ENCODE measurements at regions not wholly inside any gene's neighbourhood (a gene's known extent, or its start where the extent isn't known, plus 50 kb on each side); places are given as distances from the start of the nearest gene placed in this dataset.
"Not testable (repeated sequence)": the region's sequence is repeated elsewhere in the genome, so short reads cannot be mapped to it uniquely, and the experiment has no call there.

DNA sequence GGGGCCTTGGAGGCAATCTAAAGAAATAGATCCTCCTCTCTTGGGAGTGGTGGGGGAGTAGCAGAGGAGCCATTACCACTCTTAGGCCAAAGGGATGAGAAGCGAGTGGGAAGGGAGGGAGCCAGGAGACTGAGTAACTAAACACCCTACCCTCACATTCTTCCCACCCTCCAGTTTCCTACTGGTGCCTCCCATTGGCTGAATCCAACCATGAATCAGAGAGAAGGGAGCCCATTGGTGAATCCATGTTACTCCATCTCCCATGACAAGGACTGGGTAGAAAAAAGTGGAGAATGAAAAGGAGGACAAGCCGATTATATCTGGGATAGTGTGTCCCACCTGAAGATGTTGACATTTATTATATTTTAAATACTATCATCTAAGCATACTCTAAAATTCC, 76.8 kb upstream of the LHX5 start:
- no peak for TF ChIP-seq ZNF274 (IDR thresholded peaks at IDR 0.05; ENCODE audit: low read depth, low read length)
- H3K4me3 ChIP-seq (ENCODE audit: low read length) = no peak overlapping the region

DNA sequence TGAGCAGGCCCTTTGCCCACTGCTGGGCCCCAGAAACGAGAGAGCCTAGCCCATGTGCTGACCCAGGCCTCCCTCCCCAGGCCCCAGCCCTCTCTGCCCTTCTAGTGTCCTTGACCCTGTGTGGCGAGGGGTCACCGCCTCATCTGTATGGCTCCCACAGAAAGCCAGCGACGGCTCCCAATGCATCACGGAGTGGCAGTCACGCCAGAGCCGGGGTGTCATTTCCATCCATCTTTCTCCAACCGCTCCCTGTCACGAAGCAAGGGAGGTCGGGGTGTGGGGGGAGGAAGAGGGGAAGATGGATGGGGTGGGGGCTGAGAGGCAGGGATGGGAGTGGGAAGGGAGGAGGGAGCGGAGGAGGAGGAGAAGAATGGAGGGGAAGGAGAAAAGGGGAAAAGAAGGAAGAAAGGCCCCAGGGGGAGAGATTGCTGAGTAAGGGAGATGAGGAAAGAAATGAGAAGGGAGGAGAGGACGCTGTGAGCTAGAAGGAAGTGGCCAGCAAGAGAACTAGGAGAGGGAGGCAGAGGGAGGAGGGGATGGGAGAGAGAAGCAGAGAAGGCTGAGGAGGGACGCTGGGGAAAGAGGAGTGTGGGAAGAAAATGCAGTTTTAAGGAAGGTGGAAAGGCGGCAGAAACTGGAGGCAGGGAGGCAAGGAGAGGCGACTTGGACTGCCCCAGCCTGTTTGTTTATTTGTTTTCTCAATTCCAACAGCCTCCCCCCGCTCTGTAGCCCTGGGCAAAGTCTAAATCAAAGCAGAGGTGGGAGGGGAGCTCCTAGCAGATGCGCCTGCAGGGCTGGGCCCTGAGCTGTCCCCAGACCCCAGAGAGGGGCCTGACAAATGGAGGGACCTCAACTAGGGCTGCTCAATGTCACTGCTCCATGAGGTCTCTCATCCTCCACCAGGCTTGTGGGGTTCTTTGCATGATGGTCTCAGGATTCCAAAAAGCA, 75.5 kb upstream of the LHX5 start:
- H3K4me3 ChIP-seq (ENCODE audit: low read length) = no peak overlapping the region
- TF ChIP-seq ZNF274 (IDR thresholded peaks at IDR 0.05; ENCODE audit: low read depth, low read length) = no peak

DNA sequence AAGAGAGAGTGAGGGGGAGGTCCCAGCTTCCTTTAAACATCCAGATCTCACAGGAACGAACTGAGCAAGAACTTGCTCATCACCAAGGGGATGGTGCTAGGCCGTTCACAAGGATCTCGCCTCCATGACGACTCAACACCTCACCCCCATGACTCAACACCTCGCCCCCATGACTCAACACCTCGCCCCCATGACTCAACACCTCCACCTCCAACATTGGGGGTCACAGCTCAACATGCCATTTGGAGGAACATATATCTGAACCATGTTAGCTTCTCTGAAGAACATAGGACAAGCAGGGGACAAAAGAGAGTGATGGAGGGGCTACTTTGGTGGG, 66.0 kb upstream of the LHX5 start:
- no peak for TF ChIP-seq ZNF274 (IDR thresholded peaks at IDR 0.05; ENCODE audit: low read depth, low read length)
- H3K4me3 ChIP-seq (ENCODE audit: low read length) = no peak overlapping the region

DNA sequence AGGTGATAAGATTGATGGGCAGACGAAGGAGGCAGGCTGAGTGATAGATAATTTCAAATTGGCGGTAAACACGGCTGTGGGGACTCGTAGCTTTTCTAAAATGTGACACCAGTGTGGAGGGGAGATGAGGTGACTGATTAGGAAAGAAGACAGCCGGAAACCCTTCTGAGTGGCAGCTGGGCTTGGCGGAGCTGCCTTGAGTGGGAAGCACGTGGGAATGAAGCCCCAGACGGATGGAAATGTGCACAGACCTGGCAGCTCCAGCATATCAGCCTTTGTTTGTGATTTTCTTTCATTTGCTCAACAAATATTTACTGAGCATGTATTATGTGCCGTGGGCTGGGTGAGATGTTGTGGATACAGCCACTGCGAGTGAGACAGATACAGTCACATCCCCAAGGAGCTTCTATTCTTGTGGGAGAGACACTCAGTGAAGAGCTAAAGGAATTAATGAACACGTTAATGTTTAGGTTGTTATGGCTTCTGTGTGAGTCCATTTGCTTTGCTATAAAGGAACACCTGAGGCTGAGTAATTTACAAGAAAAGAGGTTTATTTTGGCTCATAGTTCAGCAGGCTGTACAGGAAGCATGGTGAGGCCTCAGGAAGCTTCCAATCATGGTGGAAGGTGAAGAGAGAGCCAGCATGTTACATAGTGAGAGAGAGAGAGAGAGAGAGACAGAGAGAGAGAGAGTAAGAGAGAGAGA, 65.5 kb upstream of the LHX5 start:
- H3K4me3 ChIP-seq (ENCODE audit: low read length) = no peak overlapping the region
- no peak for TF ChIP-seq ZNF274 (IDR thresholded peaks at IDR 0.05; ENCODE audit: low read depth, low read length)

DNA sequence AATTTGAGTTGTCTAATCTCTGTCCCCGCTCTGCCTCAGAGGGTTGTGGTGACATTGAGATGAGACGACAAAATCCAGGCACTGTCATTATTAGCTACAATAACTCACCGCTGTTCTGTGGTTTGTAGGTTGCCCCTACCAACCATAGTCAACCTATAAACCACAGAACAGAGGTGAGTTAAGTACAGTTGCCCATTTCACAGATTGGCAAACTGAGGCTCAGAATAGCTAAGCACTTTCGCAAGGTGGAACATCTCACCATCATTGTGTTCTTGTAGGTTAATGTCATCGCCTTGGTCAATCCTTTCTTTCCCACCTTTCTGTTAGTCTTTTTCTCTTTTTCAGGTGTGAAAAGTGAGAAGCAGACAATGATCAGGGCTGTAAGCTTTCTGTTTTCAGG, 63.4 kb upstream of the LHX5 start:
- TF ChIP-seq ZNF274 (IDR thresholded peaks at IDR 0.05; ENCODE audit: low read depth, low read length) = no peak
- no peak overlapping the region for H3K4me3 ChIP-seq (ENCODE audit: low read length)

DNA sequence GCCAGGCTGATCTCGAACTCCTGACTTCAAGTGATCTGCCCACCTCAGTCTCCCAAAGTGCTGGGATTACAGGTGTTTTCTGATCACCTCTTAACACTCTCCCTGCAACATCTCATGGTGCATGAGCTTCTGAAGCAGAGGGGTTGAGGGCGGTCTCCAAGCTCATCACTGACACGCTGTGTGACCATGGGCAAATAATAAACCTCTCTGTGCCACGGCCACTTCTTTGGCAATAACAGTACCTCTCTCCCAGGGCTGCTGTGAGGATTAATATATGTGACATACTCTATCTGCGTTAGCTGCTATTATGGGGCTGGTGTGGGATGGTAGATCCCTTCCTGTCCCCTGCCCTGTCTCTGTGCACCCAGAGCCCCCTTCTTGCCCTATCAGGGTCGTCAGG, 62.9 kb upstream of the LHX5 start:
- no peak for TF ChIP-seq ZNF274 (IDR thresholded peaks at IDR 0.05; ENCODE audit: low read depth, low read length)
- no peak overlapping the region for H3K4me3 ChIP-seq (ENCODE audit: low read length)

DNA sequence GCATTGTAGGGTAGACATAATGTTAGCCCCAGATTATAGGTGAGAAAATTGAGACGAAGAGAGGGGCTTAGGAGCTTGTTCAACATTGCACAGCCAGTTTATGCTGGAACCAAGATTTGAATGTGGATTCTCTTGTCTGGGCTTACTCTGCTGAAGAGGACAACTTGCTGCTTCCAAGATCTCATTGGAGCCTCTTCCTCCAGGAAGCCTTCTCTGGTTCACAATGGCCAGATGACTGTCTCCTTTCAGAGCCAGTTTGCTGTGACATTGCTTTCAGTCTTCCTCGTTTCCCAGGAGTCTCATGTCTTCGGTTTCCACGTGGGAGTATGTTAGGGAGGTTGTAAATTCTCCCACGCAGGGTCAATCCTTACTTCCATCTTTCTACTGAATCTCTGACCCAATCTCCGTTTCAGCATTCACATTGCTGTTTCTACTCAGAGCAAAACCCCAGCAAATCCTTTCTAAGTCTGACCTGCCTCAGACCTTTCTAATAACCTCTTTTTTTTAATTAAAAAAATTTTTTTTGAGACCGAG, 62.2 kb upstream of the LHX5 start:
- no peak overlapping the region for H3K4me3 ChIP-seq (ENCODE audit: low read length)
- no peak for TF ChIP-seq ZNF274 (IDR thresholded peaks at IDR 0.05; ENCODE audit: low read depth, low read length)

DNA sequence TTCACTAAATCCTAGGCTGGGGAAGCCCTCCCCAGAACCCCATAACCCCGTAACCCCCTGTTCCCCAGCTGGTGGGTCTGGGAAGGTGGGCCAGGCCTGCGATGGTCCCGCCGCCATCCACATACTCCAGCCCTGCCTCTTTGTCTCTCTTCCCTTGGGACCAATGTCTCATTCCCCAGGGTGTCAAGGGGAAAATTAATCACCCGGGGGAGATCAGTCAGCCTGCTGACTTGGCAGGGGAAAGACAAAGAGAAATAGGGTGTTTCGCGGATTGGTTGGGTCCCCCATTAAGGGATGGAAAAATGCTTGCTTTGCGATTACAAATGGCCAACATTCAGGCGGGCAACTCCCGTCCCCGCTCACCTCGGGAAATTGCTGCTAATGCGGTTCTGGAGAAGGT, 60.6 kb upstream of the LHX5 start:
- H3K4me3 ChIP-seq (ENCODE audit: low read length) = no peak overlapping the region
- TF ChIP-seq ZNF274 (IDR thresholded peaks at IDR 0.05; ENCODE audit: low read depth, low read length) = no peak

DNA sequence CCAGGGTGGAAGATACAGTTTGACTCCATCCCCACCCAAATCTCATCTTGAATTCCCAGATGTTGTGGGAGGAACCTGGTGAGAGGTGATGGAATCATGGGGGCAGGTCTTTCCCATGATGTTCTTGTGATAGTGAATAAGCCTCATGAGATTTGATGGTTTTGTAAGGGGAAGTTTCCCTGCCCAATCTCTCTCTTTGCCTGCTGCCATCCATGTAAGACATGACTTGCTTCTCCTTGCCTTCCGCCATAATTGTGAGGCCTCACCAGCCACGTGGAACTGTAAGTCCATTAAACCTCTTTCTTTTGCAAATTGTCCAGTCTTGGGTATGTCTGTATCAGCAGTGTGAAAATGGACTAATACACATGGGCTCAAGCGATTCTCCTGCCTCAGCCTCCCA, 59.4 kb upstream of the LHX5 start:
- not testable (repeated sequence) for H3K4me3 ChIP-seq (ENCODE audit: low read length)

DNA sequence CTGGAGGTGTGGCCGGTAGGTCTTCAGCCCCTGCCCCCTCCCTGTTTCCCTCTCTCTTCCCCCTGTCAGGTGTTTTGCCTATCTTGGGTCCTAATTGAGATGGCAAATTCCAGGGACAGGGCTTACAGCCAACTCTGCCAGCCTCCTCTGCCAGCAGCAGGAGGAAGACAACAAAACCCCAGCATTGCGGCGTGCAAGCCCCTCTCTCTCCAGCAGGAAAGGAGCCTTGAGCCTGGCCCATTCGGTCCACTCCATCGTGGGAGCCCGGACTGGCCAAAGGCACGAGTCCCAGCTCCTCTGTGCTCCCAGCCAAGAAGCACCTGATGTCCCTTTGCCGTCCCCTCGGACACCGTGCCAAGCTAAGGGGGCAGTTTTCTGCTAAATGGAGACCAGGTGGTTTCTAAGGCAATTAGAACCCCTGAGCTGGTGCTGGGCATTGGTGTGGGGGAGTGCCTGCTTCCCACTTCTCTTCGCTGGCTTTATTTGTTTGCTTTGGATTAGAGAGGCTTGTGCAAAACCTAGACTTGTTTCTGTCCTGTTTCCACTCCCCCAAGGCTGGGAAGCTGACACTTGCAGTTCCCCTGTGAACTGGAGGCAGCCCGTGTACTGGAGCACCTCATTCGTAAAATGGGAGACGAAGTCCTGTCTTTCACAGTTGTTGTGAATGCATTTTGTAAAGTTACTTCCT, 57.1 kb upstream of the LHX5 start:
- H3K4me3 ChIP-seq (ENCODE audit: low read length) = no peak overlapping the region
- no peak for TF ChIP-seq ZNF274 (IDR thresholded peaks at IDR 0.05; ENCODE audit: low read depth, low read length)

DNA sequence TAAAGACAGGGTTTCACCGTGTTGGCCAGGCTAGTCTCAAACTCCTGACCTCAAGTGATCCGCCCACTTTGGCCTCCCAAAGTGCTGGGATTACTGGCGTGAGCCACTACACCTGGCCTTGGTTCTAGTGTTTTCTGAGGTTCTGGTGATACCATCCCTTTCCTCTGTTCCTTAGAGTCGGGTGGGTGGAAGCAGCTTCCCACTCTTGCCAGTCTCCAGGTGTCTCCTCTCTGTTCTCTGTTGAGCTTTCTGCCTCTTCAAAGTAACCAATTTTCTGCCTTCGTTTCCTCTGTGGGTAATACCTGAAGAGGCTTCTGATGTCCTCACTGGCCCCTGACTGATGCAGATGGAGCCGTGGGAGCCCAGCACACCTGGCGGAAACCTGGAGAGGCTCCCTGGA, 53.4 kb upstream of the LHX5 start:
- no peak for TF ChIP-seq ZNF274 (IDR thresholded peaks at IDR 0.05; ENCODE audit: low read depth, low read length)
- no peak overlapping the region for H3K4me3 ChIP-seq (ENCODE audit: low read length)

DNA sequence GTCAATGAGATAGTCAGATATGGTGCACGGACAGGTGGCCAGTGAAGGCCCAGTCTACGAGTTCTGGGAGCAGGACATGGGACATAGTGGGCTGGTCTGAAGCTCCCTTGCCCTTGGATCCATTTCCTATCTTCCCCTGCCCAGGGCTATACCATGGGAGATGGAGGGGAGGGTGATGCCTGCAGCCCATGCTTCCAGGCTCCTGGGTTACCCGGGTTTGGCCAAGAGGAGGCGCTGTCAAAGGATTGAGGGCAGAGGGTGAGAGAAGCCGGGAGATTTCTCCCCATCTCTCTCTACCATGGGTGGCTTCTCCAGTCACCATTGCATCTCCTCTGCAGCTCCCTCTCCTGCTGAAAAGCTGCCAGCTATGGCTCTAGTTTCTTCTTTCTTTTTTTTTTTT, 52.8 kb upstream of the LHX5 start:
- no peak overlapping the region for H3K4me3 ChIP-seq (ENCODE audit: low read length)
- TF ChIP-seq ZNF274 (IDR thresholded peaks at IDR 0.05; ENCODE audit: low read depth, low read length) = no peak

DNA sequence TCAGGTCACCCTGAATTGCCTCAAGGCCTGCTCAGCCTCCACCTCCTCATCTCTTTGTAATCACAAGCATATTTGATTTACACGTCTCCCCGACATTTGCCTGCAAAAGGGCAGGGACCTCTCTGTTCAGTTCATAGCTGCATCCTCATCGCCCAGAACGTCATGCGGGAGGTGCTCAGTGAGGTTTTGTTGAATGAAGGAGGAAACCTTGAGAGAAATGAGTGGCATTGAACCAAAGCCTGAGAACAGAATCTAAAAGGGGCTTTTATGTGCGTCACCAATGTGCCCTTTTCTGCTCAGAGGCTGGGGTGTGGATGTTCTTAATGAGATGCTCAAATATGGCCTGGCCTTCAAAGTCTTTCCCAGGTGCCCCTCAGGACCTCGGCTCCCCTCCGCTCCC, 50.0 kb upstream of the LHX5 start:
- TF ChIP-seq ZNF274 (IDR thresholded peaks at IDR 0.05; ENCODE audit: low read depth, low read length) = no peak

More for the DNA sequence above, 50.0 kb upstream of the LHX5 start:
- no peak overlapping the region for H3K4me3 ChIP-seq (ENCODE audit: low read length)

All from GM08714 (cell line).